ENCODE measurements at regions not wholly inside any gene's neighbourhood (a gene's known extent, or its start where the extent isn't known, plus 50 kb on each side); places are given as distances from the start of the nearest gene placed in this dataset.

GRCh38 chr2:226652983-226653765 lies 146.4 kb downstream of the IRS1 start:
- no peak for DNase-seq (ENCODE audit: low read depth in 2 of 2, low spot score in 1 of 2)

- no peak for DNase-seq (ENCODE audit: low read depth in 2 of 2, low spot score in 1 of 2)
These were observed 147.3 kb downstream of the IRS1 start for GRCh38 chr2:226652369-226652768.

GRCh38 chr2:226649871-226650660 lies 149.6 kb downstream of the IRS1 start:
- no peak for DNase-seq (ENCODE audit: low read depth in 2 of 2, low spot score in 1 of 2)

- DNase-seq (ENCODE audit: low read depth in 2 of 2, low spot score in 1 of 2) = no peak
These were observed 150.4 kb downstream of the IRS1 start for GRCh38 chr2:226649201-226649600.

DNA sequence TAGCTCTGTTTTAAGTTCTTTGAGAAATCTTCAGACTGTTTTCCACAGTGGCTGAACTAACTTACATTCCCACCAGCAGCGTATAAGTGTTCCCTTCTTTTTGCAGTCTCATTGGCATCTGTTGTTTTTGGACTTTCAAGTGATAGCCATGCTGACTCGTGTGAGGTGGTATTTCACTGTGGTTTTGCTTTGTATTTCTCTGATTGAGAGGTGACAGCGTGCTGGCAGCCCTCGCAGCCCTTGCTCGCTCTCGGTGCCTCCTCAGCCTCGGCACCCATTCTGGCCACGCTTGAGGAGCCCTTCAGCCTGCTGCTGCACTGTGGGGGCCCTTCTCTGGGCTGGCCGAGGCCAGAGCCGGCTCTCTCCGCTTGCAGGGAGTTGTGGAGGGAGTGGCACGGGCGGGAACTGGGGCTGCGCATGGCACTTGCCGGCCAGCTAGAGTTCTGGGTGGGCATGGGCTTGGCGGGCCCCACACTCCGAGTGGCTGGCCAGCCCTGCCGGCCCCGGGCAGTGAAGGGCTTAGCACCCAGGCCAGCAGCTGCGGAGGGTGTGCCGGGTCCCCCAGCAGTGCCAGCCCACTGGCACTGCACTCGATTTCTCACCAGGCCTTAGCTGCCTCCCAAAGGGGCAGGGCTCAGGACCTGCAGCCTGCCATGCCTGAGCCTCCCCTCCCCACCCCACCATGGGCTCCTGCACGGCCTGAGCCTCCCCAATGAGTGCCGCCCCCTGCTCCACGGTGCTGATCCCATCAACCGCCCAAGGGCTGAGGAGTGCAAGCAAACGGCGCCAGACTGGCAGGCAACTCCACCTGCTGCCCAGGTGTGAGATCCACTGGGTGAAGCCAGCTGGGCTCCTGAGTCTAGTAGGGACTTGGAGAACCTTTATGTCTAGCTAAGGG lies 151.8 kb downstream of the IRS1 start:
- no peak for DNase-seq (ENCODE audit: low read depth in 2 of 2, low spot score in 1 of 2)

DNA sequence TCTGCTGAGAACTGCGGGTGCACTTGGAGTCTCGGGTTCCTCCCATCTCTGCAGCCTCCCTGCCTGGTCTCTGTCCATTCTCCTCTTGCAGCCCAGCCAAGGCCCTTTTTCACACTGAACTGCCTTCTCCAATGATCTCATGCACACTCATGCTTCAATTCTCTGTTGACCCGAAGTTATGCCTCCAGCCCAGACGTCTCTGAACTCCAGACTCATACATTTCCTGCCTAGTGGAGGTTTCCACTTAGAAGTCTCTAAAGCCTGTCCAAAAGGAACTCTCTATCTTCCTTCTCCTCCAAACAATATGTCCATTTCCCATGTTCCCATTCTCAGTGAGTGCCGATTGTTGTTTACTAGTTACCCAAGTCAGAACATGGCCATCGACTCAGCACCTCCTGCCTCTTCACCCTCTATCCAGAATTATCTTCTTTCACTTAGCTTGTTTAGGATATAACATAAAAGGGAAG lies 155.2 kb downstream of the IRS1 start:
- DNase-seq (ENCODE audit: low read depth in 2 of 2, low spot score in 1 of 2) = no peak

DNA sequence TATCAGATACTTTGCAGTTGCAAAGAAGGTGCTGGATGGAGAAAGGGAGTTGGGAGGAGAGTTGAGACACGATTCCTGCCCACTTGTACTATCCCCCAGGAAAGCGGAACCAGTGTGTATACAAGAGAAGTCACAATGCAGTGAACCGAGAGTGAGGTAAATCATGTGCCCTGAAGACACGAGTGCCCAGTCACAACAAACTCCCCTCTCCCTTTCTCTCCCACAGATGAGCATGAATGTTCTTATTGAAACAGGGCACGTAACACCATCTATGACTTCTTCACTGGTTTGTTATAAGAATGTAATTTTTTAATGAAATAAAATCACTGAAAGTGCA lies 155.7 kb downstream of the IRS1 start:
- DNase-seq (ENCODE audit: low read depth in 2 of 2, low spot score in 1 of 2) = no peak

- DNase-seq (ENCODE audit: low read depth in 2 of 2, low spot score in 1 of 2) = no peak
These were observed 156.3 kb downstream of the IRS1 start for GRCh38 chr2:226643030-226643945.

GRCh38 chr2:226641008-226641407 lies 158.6 kb downstream of the IRS1 start:
- no peak for DNase-seq (ENCODE audit: low read depth in 2 of 2, low spot score in 1 of 2)

GRCh38 chr2:226640501-226640900 lies 159.1 kb downstream of the IRS1 start:
- no peak for DNase-seq (ENCODE audit: low read depth in 2 of 2, low spot score in 1 of 2)

DNA sequence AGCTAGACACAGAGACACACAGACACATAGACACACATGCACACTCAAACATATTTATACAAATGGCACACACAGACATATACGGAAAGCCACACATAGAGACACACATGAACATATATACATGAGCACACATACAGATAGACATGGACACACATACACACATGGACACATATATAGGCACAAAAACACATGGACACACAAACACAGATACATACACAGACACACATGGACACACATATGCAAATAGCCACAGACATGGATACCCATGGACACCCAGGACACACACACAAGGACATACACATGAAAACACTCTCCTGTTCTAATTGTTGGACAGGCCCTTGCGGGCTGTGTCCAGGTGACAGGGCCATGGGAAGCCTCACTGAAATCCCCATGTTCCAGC lies 160.1 kb downstream of the IRS1 start:
- no peak for DNase-seq (ENCODE audit: low read depth in 2 of 2, low spot score in 1 of 2)

- DNase-seq (ENCODE audit: low read depth in 2 of 2, low spot score in 1 of 2) = no peak
These were observed 161.0 kb downstream of the IRS1 start for GRCh38 chr2:226638576-226638975.

- no peak for DNase-seq (ENCODE audit: low read depth in 2 of 2, low spot score in 1 of 2)
These were observed 162.2 kb downstream of the IRS1 start for GRCh38 chr2:226637383-226637782.

DNA sequence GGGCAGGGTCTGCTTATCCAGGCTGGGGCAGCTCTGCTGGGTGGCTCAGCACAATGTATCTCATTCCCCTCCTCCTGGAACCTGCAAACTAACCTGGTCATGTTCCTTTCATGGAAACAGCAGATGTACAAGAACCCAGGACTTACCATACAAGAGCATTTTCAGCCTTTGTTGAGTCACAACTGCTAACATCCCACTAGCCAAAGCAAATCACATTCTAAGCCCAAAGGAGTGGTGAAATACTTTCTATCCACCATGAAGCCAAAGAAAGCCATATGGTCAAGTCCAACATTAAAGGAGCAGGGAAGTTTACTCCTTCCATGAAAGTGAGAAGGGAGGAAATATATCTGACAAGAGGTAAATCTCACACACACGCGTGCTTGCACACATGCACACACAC lies 163.0 kb downstream of the IRS1 start:
- no peak for DNase-seq (ENCODE audit: low read depth in 2 of 2, low spot score in 1 of 2)

DNA sequence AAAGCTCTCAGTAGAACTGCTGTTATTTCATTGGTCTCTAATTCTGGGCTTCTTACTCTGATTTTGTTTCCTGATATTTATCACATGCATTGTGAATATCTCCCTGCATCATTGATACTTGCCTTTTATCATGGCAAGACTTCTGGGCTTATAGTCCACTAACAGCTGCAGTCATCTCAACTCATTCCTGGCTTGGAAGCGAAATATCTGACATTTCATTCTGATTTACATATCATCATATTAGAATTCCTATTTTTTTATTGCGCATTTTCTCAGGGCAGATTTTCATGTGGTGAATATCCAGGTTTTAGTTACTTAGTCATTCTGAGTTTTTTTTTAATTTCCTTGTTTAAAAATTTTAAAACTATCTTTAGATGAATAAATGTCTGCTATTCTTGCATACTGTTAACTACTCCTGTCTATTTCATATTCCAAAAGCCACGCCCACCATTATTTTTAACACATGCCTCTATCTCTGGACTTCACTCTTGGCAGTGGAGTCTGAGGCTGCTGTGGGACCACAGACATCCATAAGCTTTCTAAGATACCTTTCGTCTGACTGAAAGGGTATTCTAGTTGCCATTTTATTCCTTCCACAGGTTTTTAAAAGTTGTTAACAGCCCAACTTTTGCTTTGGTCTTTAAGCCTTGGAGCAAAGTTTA lies 164.5 kb downstream of the IRS1 start:
- DNase-seq (ENCODE audit: low read depth in 2 of 2, low spot score in 1 of 2) = no peak

- DNase-seq (ENCODE audit: low read depth in 2 of 2, low spot score in 1 of 2) = no peak
These were observed 167.9 kb downstream of the IRS1 start for GRCh38 chr2:226631671-226632070.

DNA sequence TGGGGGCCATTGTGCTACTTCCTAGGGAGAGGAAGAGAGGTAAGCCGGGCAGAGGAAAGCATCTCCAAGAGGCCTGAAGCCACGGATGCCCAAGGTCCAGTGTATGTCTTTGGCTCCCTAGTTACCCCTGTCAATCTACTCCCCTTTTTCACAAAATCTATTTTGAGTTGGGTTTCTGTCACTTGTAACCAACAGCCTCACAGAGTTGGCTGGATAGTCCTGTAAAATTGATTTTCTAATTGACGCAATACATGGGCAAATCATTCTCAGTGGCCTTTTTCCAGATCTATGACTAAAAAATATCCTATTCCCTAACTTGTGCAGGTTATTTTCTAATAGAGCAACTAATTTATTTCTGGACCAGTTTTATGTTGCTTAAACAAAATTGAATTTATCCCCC lies 168.4 kb downstream of the IRS1 start:
- no peak for DNase-seq (ENCODE audit: low read depth in 2 of 2, low spot score in 1 of 2)

- DNase-seq (ENCODE audit: low read depth in 2 of 2, low spot score in 1 of 2) = no peak
These were observed 173.7 kb downstream of the IRS1 start for GRCh38 chr2:226625946-226626345.

GRCh38 chr2:226623587-226624368 lies 175.8 kb downstream of the IRS1 start:
- DNase-seq (ENCODE audit: low read depth in 2 of 2, low spot score in 1 of 2) = no peak
